H9 (cell line): ENCODE measurements at regions not wholly inside any gene's neighbourhood (a gene's known extent, or its start where the extent isn't known, plus 50 kb on each side); places are given as distances from the start of the nearest gene placed in this dataset.

Source experiments
- DNase-seq: peaks from one replicate; pipeline ENCODE4 v3.0.0-alpha.2; 2017
- H2AFZ ChIP-seq: one replicate; pipeline ENCODE4 v1.6.1; 2013; ENCODE audit warnings: mild to moderate bottlenecking, low read length, control low read depth, moderate library complexity
- H2AK5ac ChIP-seq: 2 replicates; pipeline ENCODE4 v1.6.1; 2013; ENCODE audit warnings: low read length, control low read depth, mixed read lengths; ENCODE audit not compliant: insufficient read length
- H2BK120ac ChIP-seq: one replicate; pipeline ENCODE4 v1.6.1; 2013; ENCODE audit warnings: low read depth, mild to moderate bottlenecking, low read length, control low read depth, inconsistent platforms; ENCODE audit not compliant: poor library complexity, severe bottlenecking
- H2BK12ac ChIP-seq: 2 replicates; pipeline ENCODE4 v1.6.1; 2013; ENCODE audit warnings: low read length, control low read depth, mixed read lengths, low read depth; ENCODE audit not compliant: insufficient read length
- H2BK15ac ChIP-seq: 2 replicates; pipeline ENCODE4 v1.6.1; 2013; ENCODE audit warnings: low read depth, low read length, control low read depth
- H2BK20ac ChIP-seq: one replicate; pipeline ENCODE4 v1.6.1; 2013; ENCODE audit warnings: low read depth, mild to moderate bottlenecking, low read length, control low read depth, inconsistent platforms; ENCODE audit not compliant: poor library complexity, severe bottlenecking
- H2BK5ac ChIP-seq: 2 replicates; pipeline ENCODE4 v1.6.1; 2013; ENCODE audit warnings: low read length, control low read depth, mixed read lengths; ENCODE audit not compliant: insufficient read length
- H3K14ac ChIP-seq: 2 replicates; pipeline ENCODE4 v1.6.1; 2013; ENCODE audit warnings: low read length, control low read depth; ENCODE audit not compliant: insufficient read depth
- H3K18ac ChIP-seq: 2 replicates; pipeline ENCODE4 v1.6.1; 2013; ENCODE audit warnings: low read depth, mild to moderate bottlenecking, mixed read lengths, low read length, control low read depth; ENCODE audit not compliant: insufficient read length
- H3K23ac ChIP-seq: 2 replicates; pipeline ENCODE4 v1.6.1; 2013; ENCODE audit warnings: low read length, control low read depth, mixed read lengths, low read depth; ENCODE audit not compliant: insufficient read length
- H3K23me2 ChIP-seq: 2 replicates; pipeline ENCODE4 v1.6.1; 2013; ENCODE audit warnings: low read depth, mild to moderate bottlenecking, mixed read lengths, low read length, control low read depth; ENCODE audit not compliant: insufficient read length, poor library complexity, severe bottlenecking
- H3K27ac ChIP-seq: 2 replicates; pipeline ENCODE4 v1.5.1; 2013; ENCODE audit warnings: low read length, control low read depth, mixed read lengths, low read depth; ENCODE audit not compliant: insufficient read length
- H3K27me3 ChIP-seq: 2 replicates; pipeline ENCODE4 v1.6.1; 2013; ENCODE audit warnings: low read length, control low read depth, inconsistent platforms; ENCODE audit not compliant: insufficient read depth
- H3K4ac ChIP-seq: 2 replicates; pipeline ENCODE4 v1.6.1; 2013; ENCODE audit warnings: low read depth, mild to moderate bottlenecking, control low read depth, inconsistent platforms, low read length, moderate library complexity
- H3K4me1 ChIP-seq: 2 replicates; pipeline ENCODE4 v1.6.1; 2013; ENCODE audit warnings: low read length, control low read depth, inconsistent platforms; ENCODE audit not compliant: insufficient read depth
- H3K4me2 ChIP-seq: 2 replicates; pipeline ENCODE4 v1.6.1; 2013; ENCODE audit warnings: low read length, control low read depth, mixed read lengths; ENCODE audit not compliant: insufficient read length, insufficient read depth
- H3K56ac ChIP-seq: 2 replicates; pipeline ENCODE4 v1.6.1; 2013; ENCODE audit warnings: low read depth, mild to moderate bottlenecking, mixed read lengths, low read length, control low read depth; ENCODE audit not compliant: insufficient read length
- H3K79me1 ChIP-seq: 2 replicates; pipeline ENCODE4 v1.6.1; 2013; ENCODE audit warnings: low read depth, mild to moderate bottlenecking, moderate library complexity, low read length, control low read depth, inconsistent platforms; ENCODE audit not compliant: insufficient read depth, poor library complexity, severe bottlenecking
- H3K79me2 ChIP-seq: 2 replicates; pipeline ENCODE4 v1.6.1; 2013; ENCODE audit warnings: low read length, control low read depth, inconsistent platforms; ENCODE audit not compliant: insufficient read depth
- H3K9ac ChIP-seq: 2 replicates; pipeline ENCODE4 v1.6.1; 2013; ENCODE audit warnings: low read length, control low read depth, mixed read lengths; ENCODE audit not compliant: insufficient read length; ENCODE audit errors: extremely low read depth
- H3K9me3 ChIP-seq: one replicate; pipeline ENCODE4 v1.6.1; 2013; ENCODE audit warnings: low read depth, low read length, inconsistent platforms; ENCODE audit not compliant: control insufficient read depth
- H3T11ph ChIP-seq: one replicate; pipeline ENCODE4 v1.6.1; 2013; ENCODE audit warnings: mild to moderate bottlenecking, low read length, control low read depth, inconsistent platforms
- H4K20me1 ChIP-seq: one replicate; pipeline ENCODE4 v1.6.1; 2013; ENCODE audit not compliant: control insufficient read depth, insufficient read length, insufficient read depth
- H4K5ac ChIP-seq: 2 replicates; pipeline ENCODE4 v1.6.1; 2013; ENCODE audit warnings: low read depth, mild to moderate bottlenecking, mixed read lengths, low read length, control low read depth; ENCODE audit not compliant: insufficient read length
- H4K8ac ChIP-seq: replicated peaks from 2 replicates; pipeline ENCODE4 v1.6.1; 2013; ENCODE audit warnings: low read length, control low read depth, mixed read lengths, low read depth; ENCODE audit not compliant: insufficient read length
- H4K91ac ChIP-seq: 2 replicates; pipeline ENCODE4 v1.6.1; 2013; ENCODE audit warnings: low read depth, mild to moderate bottlenecking, moderate library complexity, mixed read lengths, low read length, control low read depth; ENCODE audit not compliant: insufficient read length
- H3K27ac Mint-ChIP-seq, 3 experiments: 2 replicates in 2 of 3; 3 replicates in 1 of 3; pipeline ENCODE4 v1.8.0; 2020 to 2021; ENCODE audit warnings: mixed read lengths in 3 of 3, mild to moderate bottlenecking in 1 of 3, moderate library complexity in 1 of 3
- H3K27me3 Mint-ChIP-seq: 2 replicates; pipeline ENCODE4 v1.8.0; 2021; ENCODE audit warnings: low read depth, mild to moderate bottlenecking, moderate library complexity, mixed read lengths
- H3K36me3 Mint-ChIP-seq, 3 experiments: 2 replicates in 2 of 3; 3 replicates in 1 of 3; pipeline ENCODE4 v1.8.0; 2020 to 2021; ENCODE audit warnings: low read depth in 3 of 3, mixed read lengths in 3 of 3; ENCODE audit not compliant: insufficient read depth in 1 of 3
- H3K4me1 Mint-ChIP-seq, 2 experiments: 2 replicates each; pipeline ENCODE4 v1.8.0; 2020; ENCODE audit warnings: mixed read lengths in 2 of 2
- H3K4me3 Mint-ChIP-seq, 2 experiments: 2 replicates in 1 of 2; 3 replicates in 1 of 2; pipeline ENCODE4 v1.8.0; 2020 to 2021; ENCODE audit warnings: mild to moderate bottlenecking in 2 of 2, mixed read lengths in 2 of 2, moderate library complexity in 1 of 2
- H3K9me3 Mint-ChIP-seq, 2 experiments: 2 replicates in 1 of 2; 3 replicates in 1 of 2; pipeline ENCODE4 v1.8.0; 2020; ENCODE audit warnings: mild to moderate bottlenecking in 2 of 2, mixed read lengths in 2 of 2, moderate library complexity in 1 of 2
- CTCF ChIP-seq: fragments of 200-600 bp; sonication (generic); conservative IDR thresholded peaks from 3 replicates; pipeline ENCODE4 v1.8.0; 2021; ENCODE audit warnings: antibody characterized with exemption, mild to moderate bottlenecking
- WGBS: extraction: QIAGEN DNeasy Blood & Tissue Kit; methylation state at CpG from one replicate; pipeline ENCODE4 v1.1.7; 2013; ENCODE audit warnings: missing lambda C conversion rate, low lambda C conversion rate, mixed read lengths; ENCODE audit not compliant: insufficient read length; ENCODE audit errors: extremely low coverage; 5-methylcytosine and 5-hydroxymethylcytosine counted together

GRCh38 chr4:52377563-52377962 lies 281.5 kb downstream of the USP46 start:
- no peak overlapping the region for H3T11ph ChIP-seq
- H3K79me1 ChIP-seq, result no peaks in the 10 kb centered on the region
- Mint-ChIP-seq H3K4me1 (peaks cover 11 to 22% of the 10 kb centered on the region in 2 experiments), H3K27ac (no peak overlapping the region), H3K4me3 (no peak overlapping the region), H3K36me3 (peaks cover 0 to 17% (median 3%) of the 10 kb centered on the region in 3 experiments; a peak in 2 of 7 replicates), H3K9me3 (peaks cover 0 to 4% of the 10 kb centered on the region in 2 experiments; a peak in 2 of 5 replicates), H3K27me3 (no peaks in the 10 kb centered on the region; the same call in 1 of the 2 replicates)
- H3K79me2 ChIP-seq, result no peaks in the 10 kb centered on the region
- no peaks in the 10 kb centered on the region for H3K9me3 ChIP-seq
- DNase-seq, result peak; percentile 52
- no peak overlapping the region for H3K27ac ChIP-seq
- H3K14ac ChIP-seq, result no peak overlapping the region; the same call in 1 of the 2 replicates
- no peaks in the 10 kb centered on the region for H3K23me2 ChIP-seq
- H2BK5ac ChIP-seq, result no peak overlapping the region
- no peak overlapping the region for H3K4me2 ChIP-seq
- no peak overlapping the region for H3K23ac ChIP-seq
- no peak overlapping the region for H2BK20ac ChIP-seq
- no CpG with 5 or more reads among the region's 9 CpGs for WGBS
- no peak overlapping the region for H2AFZ ChIP-seq
- no peak overlapping the region for H2BK15ac ChIP-seq
- H3K9ac ChIP-seq, result no peak overlapping the region
- H4K5ac ChIP-seq, result no peak overlapping the region
- H4K8ac ChIP-seq, result no peak overlapping the region
- TF ChIP-seq CTCF, result no peak
- no peaks in the 10 kb centered on the region; the same call in 1 of the 2 replicates for H3K4me1 ChIP-seq
- H3K56ac ChIP-seq, result no peak overlapping the region
- no peak overlapping the region for H2AK5ac ChIP-seq
- no peaks in the 10 kb centered on the region for H4K20me1 ChIP-seq
- H2BK120ac ChIP-seq, result no peak overlapping the region
- no peak overlapping the region for H2BK12ac ChIP-seq
- H3K4ac ChIP-seq, result no peak overlapping the region
- H3K27me3 ChIP-seq, result no peaks in the 10 kb centered on the region
- H4K91ac ChIP-seq, result no peak overlapping the region
- no peak overlapping the region for H3K18ac ChIP-seq
